EL (cell line): ENCODE measurements at regions not wholly inside any gene's neighbourhood (a gene's known extent, or its start where the extent isn't known, plus 50 kb on each side); places are given as distances from the start of the nearest gene placed in this dataset.
"Not testable (repeated sequence)": the region's sequence is repeated elsewhere in the genome, so short reads cannot be mapped to it uniquely, and the experiment has no call there.

ENCODE experiments used
- DNase-seq: peaks from one replicate; pipeline ENCODE4 v3.0.0-alpha.2; 2016

DNA sequence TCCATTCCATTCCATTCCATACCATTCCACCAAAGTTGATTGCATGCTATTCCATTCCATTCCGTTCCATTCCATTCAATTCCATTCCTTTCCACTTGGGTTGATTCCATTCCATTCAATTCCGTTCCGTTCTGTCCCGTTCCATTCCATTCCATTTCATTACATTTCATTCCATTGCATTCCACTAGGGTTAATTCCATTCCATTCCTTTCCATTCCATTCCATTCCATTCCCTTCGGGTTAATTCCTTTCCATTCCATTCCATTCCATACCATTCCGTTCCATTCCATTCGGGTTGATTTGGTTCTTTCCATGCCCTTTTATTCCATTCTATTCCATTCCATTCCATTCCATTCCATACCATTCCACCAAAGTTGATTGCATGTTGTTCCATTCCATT lies 131.9 kb downstream of the CWH43 start:
- not testable (repeated sequence) for DNase-seq

DNA sequence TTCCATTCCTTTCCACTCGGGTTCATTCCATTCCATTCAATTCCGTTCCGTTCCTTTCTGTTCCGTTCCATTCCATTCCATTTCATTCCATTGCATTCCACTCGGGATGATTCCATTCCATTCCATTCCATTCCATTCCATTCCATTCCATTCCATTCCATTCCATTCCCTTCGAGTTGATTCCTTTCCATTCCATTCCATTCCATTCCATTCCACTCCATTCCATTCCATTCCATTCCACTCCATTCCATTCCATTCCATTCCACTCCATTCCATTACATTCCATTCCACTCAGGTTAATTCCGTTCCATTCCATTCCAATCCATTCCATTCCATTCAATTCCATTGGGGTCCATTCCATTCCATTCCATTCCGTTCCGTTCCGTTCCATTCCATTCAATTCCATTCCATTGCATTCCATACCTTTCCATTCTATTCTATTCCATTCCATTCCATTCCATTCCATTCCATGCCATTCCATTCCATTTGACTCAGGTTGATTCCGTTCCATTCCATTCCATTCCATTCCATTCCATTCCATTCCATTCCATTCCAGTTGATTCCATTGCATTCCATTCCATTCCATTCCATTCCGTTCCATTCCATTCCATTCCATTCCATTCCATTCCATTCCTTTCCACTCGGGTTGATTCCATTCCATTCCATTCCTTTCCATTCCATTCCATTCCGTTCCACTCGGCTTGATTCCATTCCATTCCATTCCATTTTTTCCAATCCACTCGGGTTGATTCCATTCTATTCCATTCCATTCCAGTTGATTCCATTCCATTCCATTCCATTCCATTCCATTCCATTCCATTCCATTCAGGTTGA lies 132.5 kb downstream of the CWH43 start:
- DNase-seq = peak; percentile 21

DNA sequence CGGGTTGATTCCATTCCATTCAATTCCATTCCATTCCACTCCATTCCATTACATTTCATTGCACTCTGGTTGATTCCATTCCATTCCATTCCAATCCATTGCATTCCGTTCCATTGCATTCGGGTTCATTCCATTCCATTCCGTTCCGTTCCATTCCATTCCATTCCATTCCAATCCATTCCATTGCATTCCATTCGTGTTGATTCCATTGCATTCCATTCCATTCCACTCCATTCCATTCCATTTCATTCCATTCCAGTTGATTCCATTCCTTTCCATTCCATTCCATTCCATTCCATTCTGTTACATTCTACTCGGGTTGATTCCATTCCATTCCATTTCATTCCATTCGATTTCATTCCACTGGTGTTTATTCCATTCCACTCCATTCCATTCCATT lies 133.3 kb downstream of the CWH43 start:
- DNase-seq = peak; percentile 5

DNA sequence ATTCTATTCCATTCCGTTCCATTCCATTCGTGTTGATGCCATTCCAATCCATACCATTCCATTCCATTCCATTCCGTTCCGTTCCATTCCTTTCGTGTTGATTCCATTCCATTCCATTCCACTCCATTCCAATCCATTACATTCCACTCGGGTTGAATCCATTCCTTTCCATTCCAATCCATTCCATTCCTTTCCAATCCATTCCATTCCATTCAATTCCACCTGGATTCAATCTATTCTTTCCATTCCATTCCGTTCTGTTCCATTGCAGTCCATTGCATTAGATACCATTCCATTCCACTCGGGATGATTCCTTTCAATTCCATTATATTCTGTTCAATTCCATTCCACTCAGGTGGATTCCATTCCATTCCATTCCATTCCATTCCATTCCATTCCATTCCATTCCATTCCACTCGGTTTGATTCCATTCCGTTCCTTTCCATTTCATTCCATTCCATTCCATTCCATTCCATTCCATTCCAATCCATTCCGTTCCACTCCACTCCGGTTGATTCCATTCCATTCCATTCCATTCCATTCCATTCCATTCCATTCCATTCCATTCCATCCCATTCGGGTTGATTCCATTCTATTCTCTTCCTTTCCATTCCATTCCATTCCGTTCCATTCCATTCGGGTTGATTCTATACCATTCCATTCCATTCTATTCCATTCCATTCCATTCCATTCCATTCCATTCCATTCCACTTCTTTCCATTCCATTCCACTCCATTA lies 134.1 kb downstream of the CWH43 start:
- DNase-seq = peak; percentile 25

DNA sequence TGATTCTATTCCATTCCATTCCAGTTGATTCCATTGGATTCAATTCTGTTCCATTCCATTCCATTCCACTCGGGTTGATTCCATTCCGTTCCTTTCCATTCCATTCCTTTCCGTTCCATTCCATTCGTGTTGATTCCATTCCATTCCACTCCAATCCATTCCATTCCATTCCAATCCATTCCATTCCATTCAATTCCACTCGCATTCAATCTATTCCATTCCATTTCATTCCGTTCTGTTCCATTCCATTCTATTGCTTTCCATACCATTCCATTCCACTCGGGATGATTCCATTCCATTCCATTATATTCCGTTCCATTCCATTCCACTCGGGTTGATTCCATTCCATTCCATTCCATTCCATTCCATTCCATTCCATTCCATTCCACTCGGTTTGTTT lies 134.7 kb downstream of the CWH43 start:
- peak; percentile 59 for DNase-seq

DNA sequence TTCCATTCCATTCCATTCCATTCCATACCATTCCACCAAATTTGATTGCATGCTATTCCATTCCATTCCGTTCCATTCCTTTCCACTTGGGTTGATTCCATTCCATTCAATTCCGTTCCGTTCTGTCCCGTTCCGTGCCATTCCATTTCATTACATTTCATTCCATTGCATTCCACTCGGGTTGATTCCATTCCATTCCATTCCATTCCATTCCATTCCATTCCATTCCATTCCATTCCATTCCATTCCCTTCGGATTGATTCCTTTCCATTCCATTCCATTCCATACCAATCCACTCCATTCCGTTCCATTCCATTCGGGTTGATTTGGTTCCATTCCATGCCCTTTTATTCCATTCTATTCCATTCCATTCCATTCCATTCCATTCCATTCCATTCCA lies 140.4 kb downstream of the CWH43 start:
- DNase-seq = not testable (repeated sequence)

DNA sequence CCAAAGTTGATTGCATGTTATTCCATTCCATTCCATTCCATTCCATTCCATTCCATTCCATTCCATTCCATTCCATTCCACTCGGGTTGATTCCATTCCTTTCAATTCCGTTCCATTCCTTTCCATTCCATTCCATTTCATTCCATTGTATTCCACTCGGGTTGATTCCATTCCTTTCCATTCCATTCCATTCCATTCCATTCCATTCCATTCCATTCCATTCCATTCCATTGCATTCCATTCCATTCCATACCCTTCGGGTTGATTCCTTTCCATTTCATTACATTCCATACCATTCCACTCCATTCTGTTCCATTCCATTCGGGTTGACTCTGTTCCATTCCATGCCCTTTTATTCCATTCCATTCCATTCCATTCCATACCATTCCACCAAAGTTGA lies 140.8 kb downstream of the CWH43 start:
- DNase-seq = not testable (repeated sequence)

DNA sequence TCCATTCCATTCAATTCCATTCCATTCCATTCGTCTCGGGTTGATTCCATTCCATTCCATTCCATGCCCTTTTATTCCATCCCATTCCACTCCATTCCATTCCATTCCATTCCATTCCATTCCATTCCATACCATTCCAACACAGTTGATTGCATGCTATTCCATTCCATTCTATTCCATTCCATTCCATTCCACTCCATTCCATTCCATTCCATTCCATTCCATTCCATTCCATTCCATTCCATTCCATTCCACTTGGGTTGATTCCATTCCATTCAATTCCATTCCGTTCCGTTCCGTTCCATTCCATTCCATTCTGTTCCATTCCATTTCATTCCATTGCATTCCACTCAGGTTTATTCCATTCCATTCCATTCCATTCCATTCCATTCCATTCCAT lies 143.3 kb downstream of the CWH43 start:
- DNase-seq = not testable (repeated sequence)

DNA sequence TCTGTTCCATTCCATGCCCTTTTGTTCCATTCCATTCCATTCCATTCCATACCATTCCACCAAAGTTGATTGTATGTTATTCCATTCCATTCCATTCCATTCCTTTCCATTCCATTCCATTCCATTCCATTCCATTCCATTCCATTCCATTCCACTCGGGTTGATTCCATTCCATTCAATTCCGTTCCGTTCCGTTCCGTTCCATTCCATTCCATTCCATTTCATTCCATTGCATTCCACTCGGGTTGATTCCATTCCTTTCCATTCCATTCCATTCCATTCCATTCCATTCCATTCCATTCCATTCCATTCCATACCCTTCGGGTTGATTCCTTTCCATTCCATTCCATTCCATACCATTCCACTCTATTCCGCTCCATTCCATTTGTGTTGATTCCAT lies 143.8 kb downstream of the CWH43 start:
- DNase-seq = not testable (repeated sequence)

DNA sequence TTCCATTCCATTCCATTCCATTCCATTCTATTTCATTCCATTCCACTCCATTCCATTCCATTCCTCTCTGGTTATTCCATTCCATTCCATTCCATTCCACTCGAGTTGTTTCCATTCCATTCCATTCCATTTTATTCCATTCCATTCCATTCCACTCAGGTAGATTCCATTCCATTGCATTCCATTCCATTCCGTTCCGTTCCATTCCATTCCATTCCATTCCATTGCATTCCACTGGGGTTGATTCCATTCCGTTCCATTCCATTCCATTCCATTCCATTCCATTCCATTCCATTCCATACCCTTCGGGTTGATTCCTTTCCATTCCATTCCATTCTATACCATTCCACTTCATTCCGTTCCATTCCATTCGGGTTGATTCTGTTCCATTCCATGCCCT lies 144.6 kb downstream of the CWH43 start:
- DNase-seq = not testable (repeated sequence)

DNA sequence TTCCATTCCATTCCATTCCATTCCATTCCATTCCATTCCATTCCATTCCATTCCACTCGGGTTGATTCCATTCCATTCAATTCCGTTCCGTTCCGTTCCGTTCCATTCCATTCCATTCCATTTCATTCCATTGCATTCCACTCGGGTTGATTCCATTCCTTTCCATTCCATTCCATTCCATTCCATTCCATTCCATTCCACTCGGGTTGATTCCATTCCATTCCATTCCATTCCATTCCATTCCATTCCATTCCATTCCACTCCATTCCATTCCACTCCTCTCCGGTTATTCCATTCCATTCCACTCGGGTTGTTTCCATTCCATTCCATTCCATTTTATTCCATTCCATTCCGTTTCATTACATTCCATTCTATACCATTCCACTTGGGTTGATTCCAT lies 151.0 kb downstream of the CWH43 start:
- DNase-seq = not testable (repeated sequence)

DNA sequence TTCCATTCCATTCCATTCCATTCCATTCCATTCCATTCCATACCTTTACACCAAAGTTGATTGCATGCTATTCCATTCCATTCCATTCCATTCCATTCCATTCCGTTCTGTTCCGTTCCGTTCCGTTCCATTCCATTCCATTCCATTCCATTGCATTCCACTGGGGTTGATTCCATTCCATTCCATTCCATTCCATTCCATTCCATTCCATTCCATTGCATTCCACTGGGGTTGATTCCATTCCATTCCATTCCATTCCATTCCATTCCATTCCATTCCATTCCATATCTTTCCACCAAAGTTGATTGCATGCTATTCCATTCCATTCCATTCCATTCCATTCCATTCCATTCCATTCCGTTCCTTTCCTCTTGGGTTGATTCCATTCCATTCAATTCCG lies 151.9 kb downstream of the CWH43 start:
- not testable (repeated sequence) for DNase-seq

DNA sequence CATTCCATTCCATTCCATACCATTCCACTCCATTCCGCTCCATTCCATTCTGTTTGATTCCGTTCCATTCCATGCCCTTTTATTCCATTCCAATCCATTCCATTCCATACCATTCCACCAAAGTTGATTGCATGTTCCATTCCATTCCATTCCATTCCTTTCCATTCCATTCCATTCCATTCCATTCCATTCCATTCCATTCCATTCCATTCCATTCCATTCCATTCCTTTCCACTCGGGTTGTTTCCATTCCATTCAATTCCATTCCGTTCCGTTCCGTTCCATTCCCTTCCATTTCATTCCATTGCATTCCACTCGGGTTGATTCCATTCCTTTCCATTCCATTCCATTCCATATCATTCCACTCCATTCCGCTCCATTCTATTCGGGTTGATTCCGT lies 152.7 kb downstream of the CWH43 start:
- not testable (repeated sequence) for DNase-seq

DNA sequence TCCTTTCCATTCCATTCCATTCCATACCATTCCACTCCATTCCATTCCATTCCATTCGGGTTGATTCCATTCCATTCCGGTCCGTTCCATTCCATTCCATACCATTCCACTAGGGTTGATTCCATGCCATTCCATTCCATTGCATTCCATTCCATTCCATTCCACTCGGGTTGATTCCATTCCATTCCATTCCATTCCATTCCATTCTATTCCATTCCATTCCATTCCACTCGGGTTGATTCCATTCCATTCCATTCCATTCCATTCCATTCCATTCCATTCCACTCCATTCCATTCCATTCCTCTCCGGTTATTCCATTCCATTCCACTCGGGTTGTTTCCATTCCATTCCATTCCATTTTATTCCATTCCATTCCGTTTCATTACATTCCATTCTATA lies 153.4 kb downstream of the CWH43 start:
- not testable (repeated sequence) for DNase-seq

DNA sequence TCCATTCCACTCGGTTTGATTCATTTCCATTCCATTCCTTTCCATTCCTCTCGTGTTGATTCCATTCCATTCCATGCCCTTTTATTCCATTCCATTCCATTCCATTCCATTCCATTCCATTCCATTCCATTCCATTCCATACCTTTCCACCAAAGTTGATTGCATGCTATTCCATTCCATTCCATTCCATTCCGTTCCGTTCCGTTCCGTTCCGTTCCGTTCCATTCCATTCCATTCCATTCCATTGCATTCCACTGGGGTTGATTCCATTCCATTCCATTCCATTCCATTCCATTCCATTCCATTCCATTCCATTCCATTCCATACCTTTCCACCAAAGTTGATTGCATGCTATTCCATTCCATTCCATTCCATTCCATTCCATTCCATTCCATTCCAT lies 154.3 kb downstream of the CWH43 start:
- DNase-seq = not testable (repeated sequence)

DNA sequence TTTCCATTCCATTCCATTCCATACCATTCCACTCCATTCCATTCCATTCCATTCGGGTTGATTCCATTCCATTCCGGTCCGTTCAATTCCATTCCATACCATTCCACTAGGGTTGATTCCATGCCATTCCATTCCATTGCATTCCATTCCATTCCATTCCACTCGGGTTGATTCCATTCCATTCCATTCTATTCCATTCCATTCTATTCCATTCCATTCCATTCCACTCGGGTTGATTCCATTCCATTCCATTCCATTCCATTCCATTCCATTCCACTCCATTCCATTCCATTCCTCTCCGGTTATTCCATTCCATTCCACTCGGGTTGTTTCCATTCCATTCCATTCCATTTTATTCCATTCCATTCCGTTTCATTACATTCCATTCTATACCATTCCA lies 155.9 kb downstream of the CWH43 start:
- not testable (repeated sequence) for DNase-seq

DNA sequence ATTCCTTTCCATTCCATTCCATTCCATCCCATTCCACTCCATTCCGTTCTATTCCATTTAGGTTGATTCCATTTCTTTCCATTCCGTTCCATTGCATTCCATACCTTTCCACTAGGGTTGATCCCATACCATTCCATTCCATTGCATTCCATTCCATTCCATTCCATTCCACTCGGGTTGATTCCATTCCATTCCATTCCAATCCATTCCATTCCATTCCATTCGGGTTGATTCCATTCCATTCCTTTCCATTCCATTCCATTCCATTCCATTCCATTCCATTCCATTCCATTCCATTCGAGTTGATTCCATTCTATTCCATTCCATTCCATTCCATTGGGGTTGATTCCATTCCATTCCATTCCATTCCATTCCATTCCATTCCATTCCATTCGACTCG lies 161.1 kb downstream of the CWH43 start:
- DNase-seq = not testable (repeated sequence)

DNA sequence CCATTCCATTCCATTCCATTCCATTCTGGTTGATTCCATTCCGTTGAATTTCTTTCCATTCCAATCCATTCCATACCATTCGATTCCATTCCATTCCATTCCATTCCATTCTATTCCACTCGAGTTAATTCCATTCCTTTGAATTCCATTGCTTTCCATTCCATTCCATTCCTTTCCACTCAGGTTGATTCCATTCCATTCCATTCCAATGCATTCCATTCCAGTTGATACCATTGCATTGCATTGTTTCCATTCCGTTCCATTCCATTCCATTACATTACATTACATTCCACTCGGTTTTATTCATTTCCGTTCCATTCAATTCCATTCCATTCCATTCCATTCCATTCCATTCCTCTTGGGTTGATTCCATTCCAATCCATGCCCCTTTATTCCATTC lies 161.5 kb downstream of the CWH43 start:
- DNase-seq = not testable (repeated sequence)

DNA sequence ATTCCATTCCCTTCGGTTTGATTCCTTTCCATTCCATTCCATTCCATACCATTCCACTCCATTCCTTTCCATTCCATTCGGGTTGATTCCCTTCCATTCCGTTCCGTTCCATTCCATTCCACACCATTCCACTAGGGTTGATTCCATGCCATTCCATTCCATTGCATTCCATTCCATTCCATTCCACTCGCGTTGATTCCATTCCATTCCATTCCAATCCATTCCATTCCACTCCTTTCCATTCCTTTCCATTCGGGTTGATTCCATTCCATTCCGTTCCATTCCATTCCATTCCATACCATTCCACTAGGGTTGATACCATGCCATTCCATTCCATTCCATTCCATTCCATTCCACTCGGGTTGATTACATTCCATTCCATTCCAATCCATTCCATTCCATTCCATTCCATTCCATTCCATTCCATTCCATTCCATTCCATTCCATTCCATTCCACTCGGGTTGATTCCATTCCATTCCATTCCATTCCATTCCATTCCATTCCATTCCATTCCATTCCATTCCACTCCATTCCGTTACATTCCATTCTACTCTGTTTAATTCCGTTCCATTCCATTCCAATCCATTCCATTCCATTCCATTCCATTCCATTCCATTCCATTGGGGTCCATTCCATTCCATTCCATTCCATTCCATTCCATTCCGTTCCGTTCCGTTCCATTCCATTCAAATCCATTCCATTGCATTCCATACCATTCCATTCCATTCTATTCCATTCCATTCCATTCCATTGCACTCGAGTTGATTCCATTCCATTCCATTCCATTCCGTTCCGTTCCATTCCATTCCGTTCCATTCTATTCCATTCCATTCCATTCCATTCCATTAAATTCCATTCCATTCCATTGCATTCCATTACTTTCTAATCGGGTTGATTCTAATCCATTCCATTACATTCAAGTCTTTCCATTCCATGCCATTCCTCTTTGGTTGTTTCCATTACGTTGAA lies 163.2 kb downstream of the CWH43 start:
- DNase-seq = peak; percentile 80

DNA sequence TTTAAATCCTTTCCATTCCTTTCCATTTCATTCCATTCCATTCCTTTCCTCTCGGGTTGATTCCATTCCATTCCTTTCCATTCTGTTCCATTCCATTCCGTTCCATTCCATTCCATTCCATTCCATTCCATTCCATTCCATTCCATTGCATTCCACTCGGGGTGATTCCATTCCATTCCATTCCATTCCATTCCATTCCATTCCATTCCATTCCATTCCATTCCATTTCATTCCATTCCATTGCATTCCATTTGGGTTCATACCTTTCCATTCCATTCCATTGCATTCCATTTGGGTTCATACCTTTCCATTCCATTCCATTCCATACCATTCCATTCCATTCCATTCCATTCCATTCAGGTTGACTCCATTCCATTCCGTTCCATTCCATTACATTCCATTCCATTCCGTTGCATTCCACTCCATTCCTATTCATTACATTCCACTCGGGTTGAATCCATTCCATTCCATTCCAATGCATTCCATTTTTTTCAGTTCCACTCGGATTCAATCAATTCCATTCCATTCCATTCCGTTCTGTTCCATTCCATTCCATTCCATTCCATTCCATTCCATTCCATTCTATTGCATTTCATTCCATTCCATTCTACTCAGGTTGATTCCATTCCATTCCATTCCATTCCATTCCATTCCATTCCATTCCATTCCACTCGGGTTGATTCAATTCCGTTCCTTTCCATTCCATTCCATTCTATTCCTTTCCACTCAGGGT lies 164.4 kb downstream of the CWH43 start:
- DNase-seq = not testable (repeated sequence)

DNA sequence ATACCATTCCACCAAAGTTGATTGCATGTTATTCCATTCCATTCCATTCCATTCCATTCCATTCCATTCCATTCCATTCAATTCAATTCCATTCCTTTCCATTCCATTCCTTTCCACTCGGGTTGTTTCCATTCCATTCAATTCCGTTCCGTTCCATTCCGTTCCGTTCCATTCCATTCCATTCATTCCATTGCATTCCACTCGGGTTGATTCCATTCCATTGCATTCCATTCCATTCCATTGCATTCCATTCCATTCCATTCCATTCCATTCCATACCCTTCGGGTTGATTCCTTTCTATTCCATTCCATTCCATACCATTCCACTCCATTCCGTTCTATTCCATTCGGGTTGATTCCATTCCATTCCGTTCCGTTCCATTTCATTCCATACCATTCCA lies 166.9 kb downstream of the CWH43 start:
- not testable (repeated sequence) for DNase-seq
